Fibroblast of villous mesenchyme (primary cell): ENCODE measurements at regions not wholly inside any gene's neighbourhood (a gene's known extent, or its start where the extent isn't known, plus 50 kb on each side); places are given as distances from the start of the nearest gene placed in this dataset.
"Not testable (repeated sequence)": the region's sequence is repeated elsewhere in the genome, so short reads cannot be mapped to it uniquely, and the experiment has no call there.

Source experiments
- DNase-seq: peaks from one replicate; pipeline ENCODE4 v3.0.0-alpha.2; 2010; ENCODE audit warnings: low read depth
- H3K4me3 ChIP-seq: 2 replicates; pipeline ENCODE4 v1.5.1; 2011; ENCODE audit warnings: low read depth, mild to moderate bottlenecking, low read length
- CTCF ChIP-seq: IDR thresholded peaks from 2 replicates; pipeline ENCODE4 v1.5.1; 2012; ENCODE audit warnings: low read depth, mild to moderate bottlenecking, low read length; ENCODE audit not compliant: insufficient read depth

GRCh38 chr1:5603353-5604104, 388.7 kb downstream of the NPHP4 start:
- no peak overlapping the region for H3K4me3 ChIP-seq
- no peak for TF ChIP-seq CTCF
- no peak for DNase-seq

GRCh38 chr1:5602718-5603117, 389.5 kb downstream of the NPHP4 start:
- not testable (repeated sequence) for H3K4me3 ChIP-seq

GRCh38 chr1:5601516-5601915, 390.7 kb downstream of the NPHP4 start:
- DNase-seq = no peak
- TF ChIP-seq CTCF = no peak
- H3K4me3 ChIP-seq = no peak overlapping the region

More at GRCh38 chr1:5602718-5603117, 389.5 kb downstream of the NPHP4 start:
- DNase-seq = not testable (repeated sequence)

- DNase-seq = no peak
- TF ChIP-seq CTCF = no peak
Measured at GRCh38 chr1:5599541-5599940, 392.7 kb downstream of the NPHP4 start.

GRCh38 chr1:5598824-5599395, 393.3 kb downstream of the NPHP4 start:
- DNase-seq = no peak
- TF ChIP-seq CTCF = no peak
- H3K4me3 ChIP-seq = no peak overlapping the region

More at GRCh38 chr1:5599541-5599940, 392.7 kb downstream of the NPHP4 start:
- H3K4me3 ChIP-seq = no peak overlapping the region

GRCh38 chr1:5597991-5598823, 394.0 kb downstream of the NPHP4 start:
- H3K4me3 ChIP-seq = no peak overlapping the region
- no peak for TF ChIP-seq CTCF
- DNase-seq = no peak

GRCh38 chr1:5597171-5597850, 394.9 kb downstream of the NPHP4 start:
- TF ChIP-seq CTCF = no peak
- DNase-seq = no peak
- H3K4me3 ChIP-seq = no peak overlapping the region
